ENCODE measurements at regions not wholly inside any gene's neighbourhood (a gene's known extent, or its start where the extent isn't known, plus 50 kb on each side); places are given as distances from the start of the nearest gene placed in this dataset.

DNA sequence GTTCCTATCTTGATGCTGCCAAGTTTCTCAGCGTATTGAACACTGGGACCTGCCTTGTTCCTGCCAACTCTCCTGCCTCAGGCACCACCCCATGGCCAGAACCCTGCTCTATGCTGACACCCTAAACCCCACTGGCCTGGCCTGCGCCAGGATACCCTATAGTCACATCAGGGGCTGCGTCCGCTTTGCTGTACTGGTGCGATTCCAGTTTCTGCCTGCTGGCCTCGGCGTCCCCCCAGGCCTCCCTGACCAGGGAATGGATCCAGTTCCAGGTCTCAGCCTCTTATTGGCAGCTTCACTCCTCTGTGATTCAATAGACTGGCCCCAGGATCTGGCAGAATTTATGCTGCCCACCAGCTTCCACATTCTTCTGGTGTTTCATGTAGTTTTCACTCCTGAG is 55.0 kb downstream of the GPR6 start:
- H3K4me3 ChIP-seq (ENCODE audit: control insufficient read depth, low read depth, low read length) = no peak overlapping the region
- DNase-seq (ENCODE audit: low read depth) = no peak
- TF ChIP-seq, protein P1, sequence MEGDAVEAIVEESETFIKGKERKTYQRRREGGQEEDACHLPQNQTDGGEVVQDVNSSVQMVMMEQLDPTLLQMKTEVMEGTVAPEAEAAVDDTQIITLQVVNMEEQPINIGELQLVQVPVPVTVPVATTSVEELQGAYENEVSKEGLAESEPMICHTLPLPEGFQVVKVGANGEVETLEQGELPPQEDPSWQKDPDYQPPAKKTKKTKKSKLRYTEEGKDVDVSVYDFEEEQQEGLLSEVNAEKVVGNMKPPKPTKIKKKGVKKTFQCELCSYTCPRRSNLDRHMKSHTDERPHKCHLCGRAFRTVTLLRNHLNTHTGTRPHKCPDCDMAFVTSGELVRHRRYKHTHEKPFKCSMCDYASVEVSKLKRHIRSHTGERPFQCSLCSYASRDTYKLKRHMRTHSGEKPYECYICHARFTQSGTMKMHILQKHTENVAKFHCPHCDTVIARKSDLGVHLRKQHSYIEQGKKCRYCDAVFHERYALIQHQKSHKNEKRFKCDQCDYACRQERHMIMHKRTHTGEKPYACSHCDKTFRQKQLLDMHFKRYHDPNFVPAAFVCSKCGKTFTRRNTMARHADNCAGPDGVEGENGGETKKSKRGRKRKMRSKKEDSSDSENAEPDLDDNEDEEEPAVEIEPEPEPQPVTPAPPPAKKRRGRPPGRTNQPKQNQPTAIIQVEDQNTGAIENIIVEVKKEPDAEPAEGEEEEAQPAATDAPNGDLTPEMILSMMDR (conservative IDR thresholded peaks at IDR 0.05; ENCODE audit: control insufficient read depth, insufficient read depth, low read depth, low read length) = no peak

DNA sequence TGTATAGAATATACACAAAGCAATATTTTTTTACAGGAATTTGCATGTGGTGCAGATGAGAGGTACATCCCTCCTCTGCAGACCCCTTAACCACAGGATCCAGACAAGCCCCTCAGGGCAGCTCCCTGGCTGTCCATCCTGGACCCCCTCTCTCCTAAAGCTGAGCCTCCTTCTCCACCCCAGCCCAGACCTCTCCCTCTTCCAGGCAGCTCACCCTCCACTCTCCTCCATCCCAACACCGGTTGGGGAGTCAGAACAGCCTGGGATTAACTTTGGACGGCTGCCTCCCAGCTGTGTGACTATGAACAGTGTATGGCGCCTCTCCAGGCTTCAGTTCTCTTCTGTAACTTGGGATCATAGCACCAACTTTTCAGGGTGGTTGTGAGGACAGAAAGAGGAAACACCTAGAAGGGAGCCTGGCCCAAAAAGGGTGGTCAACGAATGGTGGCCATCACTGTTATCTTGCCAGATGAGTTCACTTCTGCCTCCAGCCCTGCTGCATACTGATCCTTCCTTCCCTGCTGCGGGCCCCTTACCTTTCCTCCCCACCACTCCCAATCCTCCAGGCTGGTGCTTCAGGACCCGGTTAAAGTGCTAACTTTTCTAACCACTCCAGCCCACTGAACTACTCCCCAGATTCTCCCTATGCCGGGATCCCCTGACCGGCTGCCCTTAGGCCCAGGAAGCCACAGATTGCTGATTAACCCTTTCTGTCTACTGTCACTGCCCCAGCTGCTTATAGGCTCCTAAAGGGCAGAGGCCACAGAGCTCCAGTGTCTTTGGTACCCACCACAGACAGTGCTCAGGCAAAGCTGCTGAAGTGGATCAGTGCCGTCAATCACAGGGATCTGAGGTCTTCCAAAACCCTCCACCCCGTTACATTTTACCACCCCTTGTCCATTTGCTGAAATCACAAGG is 55.9 kb downstream of the GPR6 start:
- TF ChIP-seq, protein P1 (conservative IDR thresholded peaks at IDR 0.05; ENCODE audit: control insufficient read depth, insufficient read depth, low read depth, low read length) = no peak
- no peak overlapping the region for H3K4me3 ChIP-seq (ENCODE audit: control insufficient read depth, low read depth, low read length)
- no peak for DNase-seq (ENCODE audit: low read depth)

DNA sequence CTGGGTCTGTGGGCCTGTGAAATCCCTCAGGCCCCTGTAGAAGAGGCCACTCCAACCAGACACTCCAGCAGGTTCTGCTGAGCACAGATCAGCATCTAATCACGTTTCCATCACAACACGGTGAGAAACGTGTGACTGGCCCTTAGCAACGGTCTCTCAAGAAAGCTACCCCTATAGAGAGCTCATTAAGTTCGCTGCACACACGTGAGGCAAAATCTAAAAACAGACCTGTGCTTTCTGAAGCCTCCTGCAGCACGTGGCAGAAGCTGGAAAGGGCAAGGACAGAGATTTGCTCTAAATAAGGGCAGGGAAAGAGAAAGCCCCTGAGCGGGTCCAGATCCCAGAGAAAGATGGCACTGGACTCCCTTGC is 56.5 kb downstream of the GPR6 start:
- no peak for DNase-seq (ENCODE audit: low read depth)
- TF ChIP-seq, protein P1 (conservative IDR thresholded peaks at IDR 0.05; ENCODE audit: control insufficient read depth, insufficient read depth, low read depth, low read length) = no peak
- no peak overlapping the region for H3K4me3 ChIP-seq (ENCODE audit: control insufficient read depth, low read depth, low read length)

DNA sequence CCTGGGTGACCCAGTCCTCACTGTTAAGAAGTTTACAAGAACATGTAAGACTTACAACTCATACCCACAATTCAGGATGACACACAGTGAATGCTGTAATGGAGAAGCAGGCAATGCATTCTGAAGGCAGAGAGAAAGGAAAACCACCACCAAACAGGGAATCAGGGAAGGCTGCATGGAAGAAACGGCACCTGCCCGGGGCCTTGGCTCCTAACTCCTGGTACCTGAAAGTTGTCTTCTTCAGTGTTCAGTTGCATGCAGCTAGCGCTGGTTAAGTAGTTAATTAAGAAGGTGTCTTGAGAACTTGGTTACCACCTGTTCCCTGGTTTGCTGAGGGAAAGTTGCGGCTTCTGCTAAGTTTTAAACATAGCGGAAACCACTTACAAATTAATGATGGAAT is 57.2 kb downstream of the GPR6 start:
- no peak for DNase-seq (ENCODE audit: low read depth)
- TF ChIP-seq, protein P1 (conservative IDR thresholded peaks at IDR 0.05; ENCODE audit: control insufficient read depth, insufficient read depth, low read depth, low read length) = no peak
- no peak overlapping the region for H3K4me3 ChIP-seq (ENCODE audit: control insufficient read depth, low read depth, low read length)

DNA sequence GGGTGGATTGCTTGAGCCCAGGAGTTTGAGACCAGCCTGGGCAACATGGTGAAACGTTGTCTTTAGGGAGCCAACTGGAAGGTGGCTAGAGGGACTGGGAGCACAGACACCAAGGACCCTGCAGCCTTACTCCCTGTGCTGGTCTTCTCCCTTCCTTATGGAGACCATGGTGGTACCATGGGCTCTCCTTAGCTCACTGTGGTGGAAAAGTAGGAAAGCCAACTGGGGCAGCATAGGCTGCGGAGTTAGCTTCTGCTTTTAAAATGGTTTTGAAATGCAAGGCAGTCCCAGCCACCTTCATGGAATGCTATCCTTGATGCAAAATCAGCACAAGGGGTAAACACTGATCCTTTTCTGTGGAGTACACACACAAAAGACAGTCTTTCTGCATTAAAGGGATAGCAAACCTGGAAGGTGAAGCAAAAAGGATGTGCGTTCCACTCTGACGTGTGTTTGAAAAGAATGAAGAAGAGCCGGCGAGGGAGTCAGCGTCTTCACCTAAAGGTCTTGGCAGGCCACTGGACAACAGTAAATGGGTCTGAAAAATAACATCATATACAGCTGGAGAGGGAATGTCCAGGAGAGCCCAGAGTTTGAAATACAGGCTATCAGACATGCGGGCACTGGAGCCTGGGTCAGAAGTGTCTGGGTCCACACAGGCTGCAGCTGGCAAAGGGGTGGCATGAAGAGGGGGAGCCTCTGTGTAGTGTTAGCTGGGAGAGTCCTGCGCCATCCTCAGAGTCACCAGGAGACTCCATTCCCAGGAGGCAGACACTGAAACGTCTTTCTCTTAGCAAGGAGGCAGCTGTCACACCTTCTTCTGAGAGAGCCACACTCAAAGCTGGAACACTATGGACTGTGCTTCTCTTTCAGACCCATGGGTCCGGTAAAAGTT is 58.5 kb downstream of the GPR6 start:
- no peak overlapping the region for H3K4me3 ChIP-seq (ENCODE audit: control insufficient read depth, low read depth, low read length)
- DNase-seq (ENCODE audit: low read depth) = no peak
- TF ChIP-seq, protein P1 (conservative IDR thresholded peaks at IDR 0.05; ENCODE audit: control insufficient read depth, insufficient read depth, low read depth, low read length) = no peak

DNA sequence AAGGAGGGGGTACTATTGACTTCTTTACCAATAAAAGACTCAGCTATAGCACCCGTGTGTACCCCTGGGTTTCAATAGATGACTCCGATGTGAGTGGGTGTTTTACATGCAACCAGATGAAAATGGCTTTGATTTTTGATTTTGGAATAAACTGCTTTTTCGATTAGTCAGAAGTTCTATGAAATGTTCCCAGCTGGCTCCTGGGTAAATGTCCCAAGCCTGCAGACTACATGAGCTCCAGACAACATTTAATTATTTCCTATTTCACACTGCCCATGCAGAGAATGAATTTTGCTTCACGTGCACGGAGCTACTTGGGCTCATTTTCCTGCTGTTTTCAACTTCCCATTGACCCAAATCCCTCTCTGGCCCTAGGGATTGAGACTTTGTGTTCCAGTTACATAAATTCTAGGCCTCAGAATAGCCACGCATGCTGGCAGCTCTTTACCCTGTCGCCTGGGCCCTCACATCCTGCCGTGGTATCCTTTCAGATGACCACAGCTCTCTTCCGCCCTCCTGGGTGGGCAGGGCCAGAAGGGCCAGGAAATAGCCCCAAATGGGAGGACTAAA is 59.7 kb downstream of the GPR6 start:
- DNase-seq (ENCODE audit: low read depth) = peak; percentile 9
- H3K4me3 ChIP-seq (ENCODE audit: control insufficient read depth, low read depth, low read length) = no peak overlapping the region
- TF ChIP-seq, protein P1 (conservative IDR thresholded peaks at IDR 0.05; ENCODE audit: control insufficient read depth, insufficient read depth, low read depth, low read length) = no peak

Measured in fibroblast of mammary gland (primary cell).